ENCODE measurements at regions not wholly inside any gene's neighbourhood (a gene's known extent, or its start where the extent isn't known, plus 50 kb on each side); places are given as distances from the start of the nearest gene placed in this dataset.

- no peak for DNase-seq (ENCODE audit: low read depth)
Measured at GRCh38 chr4:134019657-134020056, 181.9 kb downstream of the PABPC4L start.

- no peak for DNase-seq (ENCODE audit: low read depth)
Measured at GRCh38 chr4:134018846-134019245, 182.7 kb downstream of the PABPC4L start.

GRCh38 chr4:134001057-134001456, 200.5 kb downstream of the PABPC4L start:
- no peak for DNase-seq (ENCODE audit: low read depth)

- DNase-seq (ENCODE audit: low read depth): peak; percentile 40
Measured at GRCh38 chr4:133997436-133997835, 204.2 kb downstream of the PABPC4L start.

- peak; percentile 17 for DNase-seq (ENCODE audit: low read depth)
Measured at GRCh38 chr4:133996431-133997121, 205.0 kb downstream of the PABPC4L start.

GRCh38 chr4:133995243-133995960, 206.2 kb downstream of the PABPC4L start:
- no peak for DNase-seq (ENCODE audit: low read depth)

- peak; percentile 59 for DNase-seq (ENCODE audit: low read depth)
Measured at GRCh38 chr4:133982533-133983224, 218.9 kb downstream of the PABPC4L start.

- no peak for DNase-seq (ENCODE audit: low read depth)
Measured at GRCh38 chr4:133981327-133981726, 220.3 kb downstream of the PABPC4L start.

- DNase-seq (ENCODE audit: low read depth): no peak
Measured at GRCh38 chr4:133972586-133972985, 229.0 kb downstream of the PABPC4L start.

GRCh38 chr4:133969202-133969848, 232.3 kb downstream of the PABPC4L start:
- peak; percentile 31 for DNase-seq (ENCODE audit: low read depth)

- no peak for DNase-seq (ENCODE audit: low read depth)
Measured at GRCh38 chr4:133968174-133968573, 233.4 kb downstream of the PABPC4L start.

GRCh38 chr4:133960975-133961374, 240.6 kb downstream of the PABPC4L start:
- no peak for DNase-seq (ENCODE audit: low read depth)

GRCh38 chr4:133943081-133943480, 258.5 kb downstream of the PABPC4L start:
- DNase-seq (ENCODE audit: low read depth): no peak

- no peak for DNase-seq (ENCODE audit: low read depth)
Measured at GRCh38 chr4:133938061-133938460, 263.5 kb downstream of the PABPC4L start.

- peak; percentile 8 for DNase-seq (ENCODE audit: low read depth)
Measured at GRCh38 chr4:133929531-133930239, 271.9 kb downstream of the PABPC4L start.

GRCh38 chr4:133921280-133922195, 280.1 kb downstream of the PABPC4L start:
- DNase-seq (ENCODE audit: low read depth): peak; percentile 79

GRCh38 chr4:133920236-133920635, 281.4 kb downstream of the PABPC4L start:
- DNase-seq (ENCODE audit: low read depth): no peak

GRCh38 chr4:133910165-133910564, 291.4 kb downstream of the PABPC4L start:
- DNase-seq (ENCODE audit: low read depth): no peak

- DNase-seq (ENCODE audit: low read depth): no peak
Measured at GRCh38 chr4:133903029-133903428, 298.6 kb downstream of the PABPC4L start.

GRCh38 chr4:133891011-133891410, 310.6 kb downstream of the PABPC4L start:
- no peak for DNase-seq (ENCODE audit: low read depth)

- DNase-seq (ENCODE audit: low read depth): no peak
Measured at GRCh38 chr4:133887723-133888122, 313.9 kb downstream of the PABPC4L start.

All from amniotic epithelial cell (primary cell).